H9 (cell line): ENCODE measurements at regions not wholly inside any gene's neighbourhood (a gene's known extent, or its start where the extent isn't known, plus 50 kb on each side); places are given as distances from the start of the nearest gene placed in this dataset.

ENCODE experiments used
- DNase-seq: peaks from one replicate; pipeline ENCODE4 v3.0.0-alpha.2; 2017
- H2AFZ ChIP-seq: one replicate; pipeline ENCODE4 v1.6.1; 2013; ENCODE audit warnings: mild to moderate bottlenecking, low read length, control low read depth, moderate library complexity
- H2AK5ac ChIP-seq: 2 replicates; pipeline ENCODE4 v1.6.1; 2013; ENCODE audit warnings: low read length, control low read depth, mixed read lengths; ENCODE audit not compliant: insufficient read length
- H2BK120ac ChIP-seq: one replicate; pipeline ENCODE4 v1.6.1; 2013; ENCODE audit warnings: low read depth, mild to moderate bottlenecking, low read length, control low read depth, inconsistent platforms; ENCODE audit not compliant: poor library complexity, severe bottlenecking
- H2BK12ac ChIP-seq: 2 replicates; pipeline ENCODE4 v1.6.1; 2013; ENCODE audit warnings: low read length, control low read depth, mixed read lengths, low read depth; ENCODE audit not compliant: insufficient read length
- H2BK15ac ChIP-seq: 2 replicates; pipeline ENCODE4 v1.6.1; 2013; ENCODE audit warnings: low read depth, low read length, control low read depth
- H2BK20ac ChIP-seq: one replicate; pipeline ENCODE4 v1.6.1; 2013; ENCODE audit warnings: low read depth, mild to moderate bottlenecking, low read length, control low read depth, inconsistent platforms; ENCODE audit not compliant: poor library complexity, severe bottlenecking
- H2BK5ac ChIP-seq: 2 replicates; pipeline ENCODE4 v1.6.1; 2013; ENCODE audit warnings: low read length, control low read depth, mixed read lengths; ENCODE audit not compliant: insufficient read length
- H3K14ac ChIP-seq: 2 replicates; pipeline ENCODE4 v1.6.1; 2013; ENCODE audit warnings: low read length, control low read depth; ENCODE audit not compliant: insufficient read depth
- H3K18ac ChIP-seq: 2 replicates; pipeline ENCODE4 v1.6.1; 2013; ENCODE audit warnings: low read depth, mild to moderate bottlenecking, mixed read lengths, low read length, control low read depth; ENCODE audit not compliant: insufficient read length
- H3K23ac ChIP-seq: 2 replicates; pipeline ENCODE4 v1.6.1; 2013; ENCODE audit warnings: low read length, control low read depth, mixed read lengths, low read depth; ENCODE audit not compliant: insufficient read length
- H3K23me2 ChIP-seq: 2 replicates; pipeline ENCODE4 v1.6.1; 2013; ENCODE audit warnings: low read depth, mild to moderate bottlenecking, mixed read lengths, low read length, control low read depth; ENCODE audit not compliant: insufficient read length, poor library complexity, severe bottlenecking
- H3K27ac ChIP-seq: 2 replicates; pipeline ENCODE4 v1.5.1; 2013; ENCODE audit warnings: low read length, control low read depth, mixed read lengths, low read depth; ENCODE audit not compliant: insufficient read length
- H3K27me3 ChIP-seq: 2 replicates; pipeline ENCODE4 v1.6.1; 2013; ENCODE audit warnings: low read length, control low read depth, inconsistent platforms; ENCODE audit not compliant: insufficient read depth
- H3K4ac ChIP-seq: 2 replicates; pipeline ENCODE4 v1.6.1; 2013; ENCODE audit warnings: low read depth, mild to moderate bottlenecking, control low read depth, inconsistent platforms, low read length, moderate library complexity
- H3K4me1 ChIP-seq: 2 replicates; pipeline ENCODE4 v1.6.1; 2013; ENCODE audit warnings: low read length, control low read depth, inconsistent platforms; ENCODE audit not compliant: insufficient read depth
- H3K4me2 ChIP-seq: 2 replicates; pipeline ENCODE4 v1.6.1; 2013; ENCODE audit warnings: low read length, control low read depth, mixed read lengths; ENCODE audit not compliant: insufficient read length, insufficient read depth
- H3K56ac ChIP-seq: 2 replicates; pipeline ENCODE4 v1.6.1; 2013; ENCODE audit warnings: low read depth, mild to moderate bottlenecking, mixed read lengths, low read length, control low read depth; ENCODE audit not compliant: insufficient read length
- H3K79me1 ChIP-seq: 2 replicates; pipeline ENCODE4 v1.6.1; 2013; ENCODE audit warnings: low read depth, mild to moderate bottlenecking, moderate library complexity, low read length, control low read depth, inconsistent platforms; ENCODE audit not compliant: insufficient read depth, poor library complexity, severe bottlenecking
- H3K79me2 ChIP-seq: 2 replicates; pipeline ENCODE4 v1.6.1; 2013; ENCODE audit warnings: low read length, control low read depth, inconsistent platforms; ENCODE audit not compliant: insufficient read depth
- H3K9ac ChIP-seq: 2 replicates; pipeline ENCODE4 v1.6.1; 2013; ENCODE audit warnings: low read length, control low read depth, mixed read lengths; ENCODE audit not compliant: insufficient read length; ENCODE audit errors: extremely low read depth
- H3K9me3 ChIP-seq: one replicate; pipeline ENCODE4 v1.6.1; 2013; ENCODE audit warnings: low read depth, low read length, inconsistent platforms; ENCODE audit not compliant: control insufficient read depth
- H3T11ph ChIP-seq: one replicate; pipeline ENCODE4 v1.6.1; 2013; ENCODE audit warnings: mild to moderate bottlenecking, low read length, control low read depth, inconsistent platforms
- H4K20me1 ChIP-seq: one replicate; pipeline ENCODE4 v1.6.1; 2013; ENCODE audit not compliant: control insufficient read depth, insufficient read length, insufficient read depth
- H4K5ac ChIP-seq: 2 replicates; pipeline ENCODE4 v1.6.1; 2013; ENCODE audit warnings: low read depth, mild to moderate bottlenecking, mixed read lengths, low read length, control low read depth; ENCODE audit not compliant: insufficient read length
- H4K8ac ChIP-seq: replicated peaks from 2 replicates; pipeline ENCODE4 v1.6.1; 2013; ENCODE audit warnings: low read length, control low read depth, mixed read lengths, low read depth; ENCODE audit not compliant: insufficient read length
- H4K91ac ChIP-seq: 2 replicates; pipeline ENCODE4 v1.6.1; 2013; ENCODE audit warnings: low read depth, mild to moderate bottlenecking, moderate library complexity, mixed read lengths, low read length, control low read depth; ENCODE audit not compliant: insufficient read length
- H3K27ac Mint-ChIP-seq, 3 experiments: 2 replicates in 2 of 3; 3 replicates in 1 of 3; pipeline ENCODE4 v1.8.0; 2020 to 2021; ENCODE audit warnings: mixed read lengths in 3 of 3, mild to moderate bottlenecking in 1 of 3, moderate library complexity in 1 of 3
- H3K27me3 Mint-ChIP-seq: 2 replicates; pipeline ENCODE4 v1.8.0; 2021; ENCODE audit warnings: low read depth, mild to moderate bottlenecking, moderate library complexity, mixed read lengths
- H3K36me3 Mint-ChIP-seq, 3 experiments: 2 replicates in 2 of 3; 3 replicates in 1 of 3; pipeline ENCODE4 v1.8.0; 2020 to 2021; ENCODE audit warnings: low read depth in 3 of 3, mixed read lengths in 3 of 3; ENCODE audit not compliant: insufficient read depth in 1 of 3
- H3K4me1 Mint-ChIP-seq, 2 experiments: 2 replicates each; pipeline ENCODE4 v1.8.0; 2020; ENCODE audit warnings: mixed read lengths in 2 of 2
- H3K4me3 Mint-ChIP-seq, 2 experiments: 2 replicates in 1 of 2; 3 replicates in 1 of 2; pipeline ENCODE4 v1.8.0; 2020 to 2021; ENCODE audit warnings: mild to moderate bottlenecking in 2 of 2, mixed read lengths in 2 of 2, moderate library complexity in 1 of 2
- H3K9me3 Mint-ChIP-seq, 2 experiments: 2 replicates in 1 of 2; 3 replicates in 1 of 2; pipeline ENCODE4 v1.8.0; 2020; ENCODE audit warnings: mild to moderate bottlenecking in 2 of 2, mixed read lengths in 2 of 2, moderate library complexity in 1 of 2
- CTCF ChIP-seq: fragments of 200-600 bp; sonication (generic); conservative IDR thresholded peaks from 3 replicates; pipeline ENCODE4 v1.8.0; 2021; ENCODE audit warnings: antibody characterized with exemption, mild to moderate bottlenecking
- WGBS: extraction: QIAGEN DNeasy Blood & Tissue Kit; methylation state at CpG from one replicate; pipeline ENCODE4 v1.1.7; 2013; ENCODE audit warnings: missing lambda C conversion rate, low lambda C conversion rate, mixed read lengths; ENCODE audit not compliant: insufficient read length; ENCODE audit errors: extremely low coverage; 5-methylcytosine and 5-hydroxymethylcytosine counted together

GRCh38 chr6:112539355-112539754 lies 192.2 kb downstream of the RFPL4B start:
- Histone ChIP-seq H3K4me2 (no peak overlapping the region), H2BK120ac (no peak overlapping the region), H2BK15ac (no peak overlapping the region), H3K27me3 (no peaks in the 10 kb centered on the region), H4K91ac (no peak overlapping the region), H3K23me2 (no peaks in the 10 kb centered on the region), H3K4me1 (no peaks in the 10 kb centered on the region), H2AK5ac (no peak overlapping the region), H3T11ph (no peak overlapping the region), H3K79me1 (no peaks in the 10 kb centered on the region), H2BK12ac (no peak overlapping the region), H3K18ac (no peak overlapping the region), H2AFZ (no peak overlapping the region), H3K79me2 (no peaks in the 10 kb centered on the region), H2BK5ac (no peak overlapping the region), H4K5ac (no peak overlapping the region), H3K4ac (no peak overlapping the region), H3K27ac (no peak overlapping the region), H3K9me3 (no peaks in the 10 kb centered on the region), H3K14ac (no peak overlapping the region), H3K9ac (no peak overlapping the region), H4K8ac (no peak overlapping the region), H3K56ac (no peak overlapping the region), H4K20me1 (no peaks in the 10 kb centered on the region), H3K23ac (no peak overlapping the region), H2BK20ac (no peak overlapping the region)
- H3K4me3 Mint-ChIP-seq: no peak overlapping the region
- no peaks in the 10 kb centered on the region for H3K4me1 Mint-ChIP-seq
- no peak for TF ChIP-seq CTCF
- H3K36me3 Mint-ChIP-seq: peaks cover 2 to 35% (median 15%) of the 10 kb centered on the region in 3 experiments; a peak in 6 of 7 replicates
- WGBS: no CpG with 5 or more reads among the region's 2 CpGs
- no peak overlapping the region for H3K27ac Mint-ChIP-seq
- no peak for DNase-seq
- peaks cover 23 to 33% of the 10 kb centered on the region in 2 experiments for H3K9me3 Mint-ChIP-seq
- no peaks in the 10 kb centered on the region for H3K27me3 Mint-ChIP-seq
